Left lung (tissue), 4 donors: ENCODE measurements at regions not wholly inside any gene's neighbourhood (a gene's known extent, or its start where the extent isn't known, plus 50 kb on each side); places are given as distances from the start of the nearest gene placed in this dataset.

Source experiments
- ATAC-seq: fragments of 200-7000 bp; cut with Tn5 transposase; one replicate; pipeline ENCODE4 v1.9.1; 2020; ENCODE audit warnings: moderate library complexity
- DNase-seq, 4 donors: peaks; one replicate each; pipeline ENCODE4 v3.0.0-alpha.2; 2013 to 2020
- H3K27ac ChIP-seq, 2 donors: fragments of 200-600 bp; sonication (generic) in 1 of 2; one replicate each; pipeline versions ENCODE4 v1.5.0 to v1.8.0; 2020 to 2021
- H3K27me3 ChIP-seq, 2 donors: fragments of 200-600 bp; sonication (generic) in 1 of 2; one replicate each; pipeline versions ENCODE4 v1.5.0 to v1.8.0; 2020 to 2021
- H3K36me3 ChIP-seq, 2 donors: fragments of 200-600 bp; sonication (generic) in 1 of 2; one replicate each; pipeline versions ENCODE4 v1.5.0 to v1.8.0; 2020 to 2021
- H3K4me1 ChIP-seq, 2 donors: fragments of 200-600 bp; one replicate each; pipeline ENCODE4 v1.8.0; 2021
- H3K4me3 ChIP-seq, 2 donors: fragments of 200-600 bp; sonication (generic) in 1 of 2; one replicate each; pipeline versions ENCODE4 v1.5.0 to v1.8.0; 2020 to 2021; ENCODE audit warnings: mild to moderate bottlenecking in 1 of 2
- H3K9me3 ChIP-seq, 2 donors: fragments of 200-600 bp; sonication (generic) in 1 of 2; one replicate each; pipeline versions ENCODE4 v1.5.0 to v1.8.0; 2020 to 2021
- intact Hi-C, 2 donors: fragments of 100-400 bp; cut with DNase I; formaldehyde crosslinking; loops; one replicate each; pipeline versions ENCODE4 v1.11.2 to v1.14.2; 2022
- TF ChIP-seq, protein P1 (sequence below), 2 donors: fragments of 200-600 bp; sonication (generic) in 1 of 2; IDR thresholded peaks; one replicate each; pipeline versions ENCODE4 v1.5.0 to v1.8.0; 2021; ENCODE audit warnings: antibody characterized with exemption in 2 of 2
- donor health status: DM: no; HTN: yes; CAD: no.
- donor health status: DM: no; HTN: no; CAD: no.

DNA sequence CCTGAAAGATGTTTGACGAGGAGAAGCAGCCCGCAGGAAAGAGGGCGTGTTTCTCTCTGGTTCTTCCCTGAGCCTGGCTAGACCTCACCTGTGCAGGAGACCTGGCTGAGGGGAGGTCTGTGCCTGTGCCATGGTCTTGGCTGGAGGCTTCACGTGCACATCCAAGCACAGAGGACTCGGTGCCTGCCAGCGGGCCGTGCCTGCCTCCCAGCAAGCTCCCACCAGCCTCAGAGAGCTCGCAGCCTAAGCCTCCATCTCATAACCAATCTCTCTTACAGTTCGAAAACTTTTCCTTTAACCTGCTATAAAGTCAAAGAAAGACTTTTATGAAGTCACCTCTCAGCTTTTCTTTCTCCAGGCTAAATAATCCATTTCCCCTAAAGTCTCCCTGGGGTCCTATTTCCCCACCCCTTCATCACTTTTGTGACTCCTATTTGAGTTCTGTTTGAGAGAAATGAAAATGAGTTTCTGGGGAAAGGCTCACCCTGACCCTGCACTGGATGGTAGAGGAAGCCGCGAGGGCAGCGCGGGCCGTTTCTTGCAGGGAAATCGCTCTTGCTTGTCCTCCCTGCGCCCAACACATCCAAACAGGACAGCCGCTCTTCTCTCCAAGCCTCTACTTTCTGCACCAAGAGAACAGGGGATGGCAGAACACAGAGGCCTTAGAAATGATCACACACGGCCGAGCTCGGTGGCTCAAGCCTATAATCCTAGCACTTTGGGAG, 521.0 kb downstream of the SOX11 start:
- Histone ChIP-seq H3K36me3 (no peaks in the 10 kb centered on the region), H3K27me3 (no peaks in the 10 kb centered on the region), H3K27ac (no peak overlapping the region), H3K4me1 (no peaks in the 10 kb centered on the region), H3K4me3 (no peak overlapping the region), H3K9me3 (no peaks in the 10 kb centered on the region)
- intact Hi-C loops = no loop called here
- TF ChIP-seq, protein P1, sequence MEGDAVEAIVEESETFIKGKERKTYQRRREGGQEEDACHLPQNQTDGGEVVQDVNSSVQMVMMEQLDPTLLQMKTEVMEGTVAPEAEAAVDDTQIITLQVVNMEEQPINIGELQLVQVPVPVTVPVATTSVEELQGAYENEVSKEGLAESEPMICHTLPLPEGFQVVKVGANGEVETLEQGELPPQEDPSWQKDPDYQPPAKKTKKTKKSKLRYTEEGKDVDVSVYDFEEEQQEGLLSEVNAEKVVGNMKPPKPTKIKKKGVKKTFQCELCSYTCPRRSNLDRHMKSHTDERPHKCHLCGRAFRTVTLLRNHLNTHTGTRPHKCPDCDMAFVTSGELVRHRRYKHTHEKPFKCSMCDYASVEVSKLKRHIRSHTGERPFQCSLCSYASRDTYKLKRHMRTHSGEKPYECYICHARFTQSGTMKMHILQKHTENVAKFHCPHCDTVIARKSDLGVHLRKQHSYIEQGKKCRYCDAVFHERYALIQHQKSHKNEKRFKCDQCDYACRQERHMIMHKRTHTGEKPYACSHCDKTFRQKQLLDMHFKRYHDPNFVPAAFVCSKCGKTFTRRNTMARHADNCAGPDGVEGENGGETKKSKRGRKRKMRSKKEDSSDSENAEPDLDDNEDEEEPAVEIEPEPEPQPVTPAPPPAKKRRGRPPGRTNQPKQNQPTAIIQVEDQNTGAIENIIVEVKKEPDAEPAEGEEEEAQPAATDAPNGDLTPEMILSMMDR (IDR thresholded peaks at IDR 0.05) = no peak
- ATAC-seq (no peak), DNase-seq (no peak)

- Histone ChIP-seq H3K36me3 (no peaks in the 10 kb centered on the region), H3K4me1 (no peaks in the 10 kb centered on the region), H3K4me3 (no peak overlapping the region), H3K27ac (no peak overlapping the region), H3K9me3 (no peaks in the 10 kb centered on the region), H3K27me3 (no peaks in the 10 kb centered on the region)
- TF ChIP-seq, protein P1 (IDR thresholded peaks at IDR 0.05) = no peak
- DNase-seq (no peak), ATAC-seq (no peak)
- intact Hi-C loops = no loop called here
Measured at GRCh38 chr2:6214471-6214870, 522.3 kb downstream of the SOX11 start.

- H3K4me3 ChIP-seq = no peak overlapping the region
- intact Hi-C loops = no loop called here
- H3K4me1 ChIP-seq = no peaks in the 10 kb centered on the region
- ATAC-seq (no peak), DNase-seq (no peak)
- no peaks in the 10 kb centered on the region for H3K9me3 ChIP-seq
- H3K27ac ChIP-seq = no peak overlapping the region
- TF ChIP-seq, protein P1 (IDR thresholded peaks at IDR 0.05) = no peak
- no peaks in the 10 kb centered on the region for H3K36me3 ChIP-seq
- no peaks in the 10 kb centered on the region for H3K27me3 ChIP-seq
Measured at GRCh38 chr2:6215053-6215452, 522.9 kb downstream of the SOX11 start.

DNA sequence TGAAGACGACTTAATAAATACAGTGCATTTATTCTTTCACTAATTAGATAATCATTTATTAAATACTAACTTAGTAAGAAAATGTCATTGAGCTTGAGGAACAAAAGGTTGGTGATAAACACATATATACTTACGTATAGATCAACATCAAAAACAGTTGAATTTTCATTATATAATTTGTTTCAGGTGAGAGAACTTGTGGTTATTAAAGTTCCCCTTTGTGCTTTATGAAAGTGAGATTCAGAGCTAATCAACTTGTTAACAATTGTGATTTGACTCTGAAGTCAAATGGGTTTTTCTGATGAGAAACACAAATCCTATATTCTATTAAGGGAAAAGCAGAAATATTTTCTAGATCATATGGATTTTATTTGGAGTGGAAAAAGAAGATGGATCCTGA, 524.0 kb downstream of the SOX11 start:
- H3K4me1 ChIP-seq = no peaks in the 10 kb centered on the region
- ATAC-seq (no peak), DNase-seq (no peak)
- H3K4me3 ChIP-seq = no peak overlapping the region
- no peaks in the 10 kb centered on the region for H3K9me3 ChIP-seq
- H3K27me3 ChIP-seq = no peaks in the 10 kb centered on the region
- no peaks in the 10 kb centered on the region for H3K36me3 ChIP-seq
- no peak overlapping the region for H3K27ac ChIP-seq
- intact Hi-C loops = no loop called here
- TF ChIP-seq, protein P1 (IDR thresholded peaks at IDR 0.05) = no peak

DNA sequence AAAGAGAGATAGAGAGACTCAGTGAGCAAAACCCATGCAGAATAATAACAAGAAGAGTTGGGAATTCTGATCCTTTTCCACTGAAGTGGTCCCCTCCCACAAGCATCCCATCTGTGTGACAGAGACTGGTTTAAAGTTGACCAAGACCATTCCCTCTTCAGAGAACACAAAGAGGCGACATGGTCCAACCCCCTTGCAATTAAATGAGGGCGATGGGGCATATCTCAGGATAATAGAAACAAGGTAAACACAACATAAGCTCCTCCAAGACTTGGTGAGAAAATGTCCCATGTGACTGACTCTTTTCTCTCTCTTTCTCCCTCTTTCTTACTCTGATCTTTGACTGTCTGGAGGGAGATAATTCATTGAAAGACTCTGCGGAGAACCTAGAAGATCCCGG, 526.7 kb downstream of the SOX11 start:
- TF ChIP-seq, protein P1 (IDR thresholded peaks at IDR 0.05) = no peak
- Histone ChIP-seq H3K27me3 (no peaks in the 10 kb centered on the region), H3K27ac (no peak overlapping the region), H3K4me1 (no peaks in the 10 kb centered on the region), H3K4me3 (no peak overlapping the region), H3K36me3 (no peaks in the 10 kb centered on the region), H3K9me3 (no peaks in the 10 kb centered on the region)
- ATAC-seq = no peak
- no peak for DNase-seq
- intact Hi-C loops = no loop called here
